PC-3 (cell line): ENCODE measurements at regions not wholly inside any gene's neighbourhood (a gene's known extent, or its start where the extent isn't known, plus 50 kb on each side); places are given as distances from the start of the nearest gene placed in this dataset.

Source experiments
- ATAC-seq: fragments of 200-7000 bp; cut with Tn5 transposase; 2 replicates; pipeline ENCODE4 v1.9.1; 2020; ENCODE audit warnings: mild to moderate bottlenecking, moderate library complexity
- BruUV-seq: library from RNA; stranded (reverse); fragments of 400-500 nt; replicated peaks from 2 replicates; lab custom pipeline; 2021; lab: Mats Ljungman, UMichigan
- CTCF ChIA-PET: fragments of 300-600 bp; sonication (Branson Sonifier 250); formaldehyde crosslinking; loops from one replicate; lab custom pipeline; 2022; ENCODE audit warnings: antibody characterized with exemption; lab: Charles Lee
- POLR2A ChIA-PET: fragments of 300-600 bp; sonication (Branson Sonifier 250); formaldehyde crosslinking; loops from one replicate; lab custom pipeline; 2022; ENCODE audit warnings: antibody characterized with exemption; ENCODE audit not compliant: unreplicated experiment; lab: Charles Lee
- DNase-seq: peaks from one replicate; pipeline ENCODE4 v3.0.0-alpha.2; 2015
- H2AFZ ChIP-seq: fragments of 300-600 bp; sonication (generic); 2 replicates; pipeline ENCODE4 v1.6.0; 2016; ENCODE audit warnings: antibody characterized with exemption, low read length
- H3F3A ChIP-seq: fragments of 300-600 bp; sonication (generic); one replicate; pipeline ENCODE4 v1.6.0; 2017; ENCODE audit warnings: antibody characterized with exemption, low read length, control low read depth, mild to moderate bottlenecking; ENCODE audit not compliant: unreplicated experiment
- H3K27ac ChIP-seq: fragments of 300-600 bp; sonication (generic); 2 replicates; pipeline ENCODE4 v1.5.1; 2016; ENCODE audit warnings: mild to moderate bottlenecking, low read length
- H3K27me3 ChIP-seq: fragments of 300-600 bp; sonication (generic); 2 replicates; pipeline ENCODE4 v1.6.1; 2016; ENCODE audit warnings: low read length, mixed read lengths
- H3K36me3 ChIP-seq: fragments of 300-600 bp; sonication (generic); 2 replicates; pipeline ENCODE4 v1.6.1; 2016; ENCODE audit warnings: low read depth, mixed run types, low read length, mixed read lengths
- H3K4me1 ChIP-seq: fragments of 300-600 bp; sonication (generic); 2 replicates; pipeline ENCODE4 v1.5.1; 2016; ENCODE audit warnings: low read length; ENCODE audit not compliant: insufficient read depth
- H3K4me2 ChIP-seq: fragments of 300-600 bp; sonication (generic); 2 replicates; pipeline ENCODE4 v1.6.0; 2016; ENCODE audit warnings: low read length
- H3K4me3 ChIP-seq: fragments of 300-600 bp; sonication (generic); 2 replicates; pipeline ENCODE4 v1.5.1; 2016; ENCODE audit warnings: mild to moderate bottlenecking, low read length, mixed read lengths
- H3K79me2 ChIP-seq: fragments of 300-600 bp; sonication (generic); 2 replicates; pipeline ENCODE4 v1.6.1; 2017; ENCODE audit warnings: low read length, mixed read lengths
- H3K9ac ChIP-seq: fragments of 300-600 bp; sonication (generic); 2 replicates; pipeline ENCODE4 v1.6.0; 2016; ENCODE audit warnings: mild to moderate bottlenecking, low read length
- H3K9me2 ChIP-seq: fragments of 300-600 bp; sonication (generic); replicated peaks from 2 replicates; pipeline ENCODE4 v1.6.1; 2016; ENCODE audit warnings: mixed run types, low read length, mixed read lengths
- H3K9me3 ChIP-seq: fragments of 300-600 bp; sonication (generic); 2 replicates; pipeline ENCODE4 v1.6.1; 2016; ENCODE audit warnings: low read length, mixed read lengths
- H4K20me1 ChIP-seq: fragments of 300-600 bp; sonication (generic); 2 replicates; pipeline ENCODE4 v1.6.1; 2016; ENCODE audit warnings: low read length, mixed read lengths
- EZH2 ChIP-seq: fragments of 300-600 bp; sonication (generic); IDR thresholded peaks from one replicate; pipeline ENCODE4 v1.6.1; 2017; ENCODE audit warnings: antibody characterized with exemption, mild to moderate bottlenecking, low read length; ENCODE audit not compliant: unreplicated experiment
- EZH2phosphoT487 ChIP-seq: fragments of 300-600 bp; sonication (generic); IDR thresholded peaks from 2 replicates; pipeline ENCODE4 v1.6.1; 2018; ENCODE audit warnings: mild to moderate bottlenecking, antibody characterized with exemption, low read length, borderline replicate concordance
- intact Hi-C: fragments of 100-400 bp; cut with micrococcal nuclease; formaldehyde crosslinking; loops from 2 replicates; pipeline ENCODE4 v1.9.0; 2023
- TF ChIP-seq, protein P1 (sequence below): fragments of 300-600 bp; sonication (generic); conservative IDR thresholded peaks from 2 replicates; pipeline ENCODE4 v1.5.1; 2017; ENCODE audit warnings: antibody characterized with exemption, low read depth, mild to moderate bottlenecking, low read length

DNA sequence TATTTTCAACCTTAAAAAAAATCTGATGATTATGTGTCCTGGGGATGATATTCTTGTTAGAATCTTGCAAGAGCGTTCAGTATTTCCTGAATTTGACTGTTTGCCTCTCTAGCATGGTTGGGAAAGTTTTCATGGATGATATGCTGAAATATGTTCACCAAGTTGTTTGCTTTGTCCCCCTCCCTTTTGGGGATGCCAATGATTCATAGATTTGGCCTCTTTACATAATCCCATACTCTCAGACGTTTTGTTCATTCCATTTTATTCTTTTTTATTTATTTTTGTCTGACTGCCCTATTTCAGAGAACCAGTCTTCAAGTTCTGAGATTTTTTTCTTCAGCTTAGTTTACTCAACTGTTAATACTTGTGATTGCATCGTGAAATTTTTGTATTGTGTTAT is 415.1 kb downstream of the FAM47B start:
- H3K27ac ChIP-seq, result no peak overlapping the region
- H4K20me1 ChIP-seq, result no peaks in the 10 kb centered on the region
- H3K27me3 ChIP-seq, result no peaks in the 10 kb centered on the region
- H2AFZ ChIP-seq, result no peak overlapping the region
- H3K9me3 ChIP-seq, result no peaks in the 10 kb centered on the region
- no peak for DNase-seq
- no peaks in the 10 kb centered on the region for H3K4me1 ChIP-seq
- intact Hi-C loops, result no loop called here
- H3K4me2 ChIP-seq, result no peak overlapping the region
- H3K4me3 ChIP-seq, result no peak overlapping the region
- no peak for TF ChIP-seq EZH2phosphoT487
- TF ChIP-seq, protein P1, sequence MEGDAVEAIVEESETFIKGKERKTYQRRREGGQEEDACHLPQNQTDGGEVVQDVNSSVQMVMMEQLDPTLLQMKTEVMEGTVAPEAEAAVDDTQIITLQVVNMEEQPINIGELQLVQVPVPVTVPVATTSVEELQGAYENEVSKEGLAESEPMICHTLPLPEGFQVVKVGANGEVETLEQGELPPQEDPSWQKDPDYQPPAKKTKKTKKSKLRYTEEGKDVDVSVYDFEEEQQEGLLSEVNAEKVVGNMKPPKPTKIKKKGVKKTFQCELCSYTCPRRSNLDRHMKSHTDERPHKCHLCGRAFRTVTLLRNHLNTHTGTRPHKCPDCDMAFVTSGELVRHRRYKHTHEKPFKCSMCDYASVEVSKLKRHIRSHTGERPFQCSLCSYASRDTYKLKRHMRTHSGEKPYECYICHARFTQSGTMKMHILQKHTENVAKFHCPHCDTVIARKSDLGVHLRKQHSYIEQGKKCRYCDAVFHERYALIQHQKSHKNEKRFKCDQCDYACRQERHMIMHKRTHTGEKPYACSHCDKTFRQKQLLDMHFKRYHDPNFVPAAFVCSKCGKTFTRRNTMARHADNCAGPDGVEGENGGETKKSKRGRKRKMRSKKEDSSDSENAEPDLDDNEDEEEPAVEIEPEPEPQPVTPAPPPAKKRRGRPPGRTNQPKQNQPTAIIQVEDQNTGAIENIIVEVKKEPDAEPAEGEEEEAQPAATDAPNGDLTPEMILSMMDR, result no peak
- no peak for TF ChIP-seq EZH2
- CTCF ChIA-PET, result no interaction called here
- no peak for ATAC-seq
- no peaks in the 10 kb centered on the region for H3K9me2 ChIP-seq
- no peaks in the 10 kb centered on the region for H3K36me3 ChIP-seq
- no TSS peak for BruUV-seq
- H3K79me2 ChIP-seq, result no peaks in the 10 kb centered on the region
- POLR2A ChIA-PET, result no interaction called here
- H3K9ac ChIP-seq, result no peak overlapping the region
- no peaks in the 10 kb centered on the region for H3F3A ChIP-seq

DNA sequence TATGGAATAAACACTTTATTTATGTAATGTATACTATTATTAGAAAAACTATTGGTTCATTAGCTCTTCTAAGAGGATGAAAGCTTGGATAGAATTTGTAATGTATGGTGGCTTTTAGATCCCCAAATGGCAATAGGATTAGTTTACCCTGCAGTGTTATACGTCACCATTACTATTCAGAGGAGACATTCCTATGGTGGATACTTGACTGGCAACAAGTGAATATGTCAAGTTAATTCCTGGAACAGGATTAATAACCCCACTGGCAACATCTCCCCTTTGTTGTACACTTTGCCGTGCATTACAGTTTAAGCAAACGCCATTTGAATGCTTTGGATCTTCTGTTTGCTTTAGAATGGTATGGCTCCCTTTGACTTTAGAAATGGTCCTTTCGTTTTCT is 420.3 kb downstream of the FAM47B start:
- intact Hi-C loops, result no loop called here
- BruUV-seq, result no TSS peak
- no peak overlapping the region for H3K9ac ChIP-seq
- H3K4me3 ChIP-seq, result no peak overlapping the region
- ATAC-seq (no peak), DNase-seq (no peak)
- H3K4me1 ChIP-seq, result no peaks in the 10 kb centered on the region
- H3F3A ChIP-seq, result no peaks in the 10 kb centered on the region
- H2AFZ ChIP-seq, result no peak overlapping the region
- no peak overlapping the region for H3K27ac ChIP-seq
- TF ChIP-seq EZH2, result no peak
- no peak for TF ChIP-seq EZH2phosphoT487
- TF ChIP-seq, protein P1, result no peak
- H3K36me3 ChIP-seq, result no peaks in the 10 kb centered on the region
- POLR2A ChIA-PET, result no interaction called here
- H3K4me2 ChIP-seq, result no peak overlapping the region
- no peaks in the 10 kb centered on the region for H4K20me1 ChIP-seq
- CTCF ChIA-PET, result no interaction called here
- H3K27me3 ChIP-seq, result no peaks in the 10 kb centered on the region
- H3K9me2 ChIP-seq, result no peaks in the 10 kb centered on the region
- no peaks in the 10 kb centered on the region for H3K79me2 ChIP-seq
- no peaks in the 10 kb centered on the region for H3K9me3 ChIP-seq

DNA sequence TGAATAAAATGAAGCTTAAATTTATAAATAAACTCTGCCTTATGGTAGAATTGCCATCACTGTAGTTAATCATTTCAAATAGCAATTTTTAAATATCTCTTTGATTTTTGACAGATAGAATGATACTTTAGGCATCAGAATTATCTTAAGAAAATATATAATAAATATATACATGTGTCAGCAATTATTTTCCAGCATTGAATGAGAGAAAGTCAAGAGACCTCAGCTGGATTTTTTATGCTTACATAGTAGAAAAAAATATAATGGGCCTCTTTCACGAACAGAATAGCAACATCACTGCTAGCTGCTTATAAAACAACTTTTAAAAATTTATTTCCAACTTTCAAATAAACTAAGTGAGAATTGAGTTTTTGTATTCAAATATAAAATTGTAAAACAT is 424.0 kb upstream of the MAGEB16 start:
- BruUV-seq, result no TSS peak

More for the DNA sequence above, 424.0 kb upstream of the MAGEB16 start:
- Histone ChIP-seq H3K9me3 (no peaks in the 10 kb centered on the region), H3K27ac (no peak overlapping the region), H3K36me3 (no peaks in the 10 kb centered on the region), H3K9ac (no peak overlapping the region), H3K27me3 (no peaks in the 10 kb centered on the region), H3K4me2 (no peak overlapping the region), H3F3A (no peaks in the 10 kb centered on the region), H2AFZ (no peak overlapping the region), H3K4me1 (no peaks in the 10 kb centered on the region), H3K79me2 (no peaks in the 10 kb centered on the region), H3K4me3 (no peak overlapping the region), H3K9me2 (no peaks in the 10 kb centered on the region), H4K20me1 (no peaks in the 10 kb centered on the region)
- intact Hi-C loops, result no loop called here
- TF ChIP-seq EZH2phosphoT487 (no peak), EZH2 (no peak)
- TF ChIP-seq, protein P1, result no peak
- POLR2A ChIA-PET, result no interaction called here
- no peak for ATAC-seq
- DNase-seq, result no peak
- CTCF ChIA-PET, result no interaction called here
